Keratinocyte (primary cell): ENCODE measurements at regions not wholly inside any gene's neighbourhood (a gene's known extent, or its start where the extent isn't known, plus 50 kb on each side); places are given as distances from the start of the nearest gene placed in this dataset.

Source experiments
- DNase-seq: peaks from one replicate; pipeline ENCODE4 v3.0.0-alpha.2; 2011; ENCODE audit warnings: low read depth, missing footprints, low spot score
- FAIRE-seq: peaks from 2 replicates; lab custom pipeline; 2011; peaks lifted over from hg19 to GRCh38; lab: Jason Lieb, UNC
- H2AFZ ChIP-seq: 2 replicates; pipeline ENCODE4 v1.6.0; 2012; ENCODE audit warnings: low read length, control low read depth, inconsistent platforms; ENCODE audit not compliant: control insufficient read depth
- H3K27ac ChIP-seq: 2 replicates; pipeline ENCODE4 v1.5.1; 2011; ENCODE audit warnings: low read length; ENCODE audit not compliant: control insufficient read depth, insufficient read depth
- H3K27me3 ChIP-seq: 3 replicates; pipeline ENCODE4 v1.6.0; 2011; ENCODE audit warnings: low read length; ENCODE audit not compliant: control insufficient read depth, insufficient read depth; ENCODE audit errors: extremely low read depth
- H3K36me3 ChIP-seq, 2 experiments: 2 replicates in 1 of 2; 3 replicates in 1 of 2; pipeline ENCODE4 v1.5.1; 2011; ENCODE audit warnings: low read length in 2 of 2, mild to moderate bottlenecking in 1 of 2; ENCODE audit not compliant: control insufficient read depth in 2 of 2, insufficient read depth in 2 of 2; ENCODE audit errors: extremely low read depth in 1 of 2
- H3K4me1 ChIP-seq: 3 replicates; pipeline ENCODE4 v1.5.1; 2011; ENCODE audit warnings: low read length; ENCODE audit not compliant: control insufficient read depth, insufficient read depth; ENCODE audit errors: extremely low read depth
- H3K4me2 ChIP-seq: 3 replicates; pipeline ENCODE4 v1.6.0; 2011; ENCODE audit warnings: low read depth, low read length; ENCODE audit not compliant: control insufficient read depth, insufficient read depth; ENCODE audit errors: extremely low read depth
- H3K4me3 ChIP-seq, 3 experiments: fragments of 200-600 bp in 1 of 3; sonication (generic) in 1 of 3; 2 replicates in 2 of 3; 3 replicates in 1 of 3; pipeline ENCODE4 v1.5.1; 2011 to 2016; ENCODE audit warnings: low read length in 3 of 3, mild to moderate bottlenecking in 3 of 3, control low read depth in 2 of 3, inconsistent platforms in 1 of 3, low read depth in 1 of 3, mixed read lengths in 1 of 3, mixed run types in 1 of 3, moderate library complexity in 1 of 3; ENCODE audit not compliant: control insufficient read depth in 2 of 3, insufficient read depth in 2 of 3; ENCODE audit errors: extremely low read depth in 1 of 3
- H3K79me2 ChIP-seq: 2 replicates; pipeline ENCODE4 v1.6.0; 2012; ENCODE audit warnings: low read length; ENCODE audit not compliant: control insufficient read depth, insufficient read depth
- H3K9ac ChIP-seq: 3 replicates; pipeline ENCODE4 v1.6.0; 2011; ENCODE audit warnings: low read length; ENCODE audit not compliant: control insufficient read depth, insufficient read depth; ENCODE audit errors: extremely low read depth
- H3K9me1 ChIP-seq: 3 replicates; pipeline ENCODE4 v1.6.0; 2011; ENCODE audit warnings: low read length; ENCODE audit not compliant: control insufficient read depth, insufficient read depth; ENCODE audit errors: extremely low read depth
- H3K9me3 ChIP-seq: 2 replicates; pipeline ENCODE4 v1.5.1; 2012; ENCODE audit warnings: low read depth, low read length; ENCODE audit not compliant: control insufficient read depth
- H4K20me1 ChIP-seq: 3 replicates; pipeline ENCODE4 v1.6.0; 2011; ENCODE audit warnings: low read length; ENCODE audit not compliant: control insufficient read depth, insufficient read depth; ENCODE audit errors: extremely low read depth
- EZH2 ChIP-seq: IDR thresholded peaks from one replicate; pipeline ENCODE4 v1.6.1; 2012; ENCODE audit warnings: inconsistent platforms, mild to moderate bottlenecking, low read length, moderate library complexity
- dilution Hi-C: fragments of 300-500 bp; cut with MboI; formaldehyde crosslinking; loops from one replicate; pipeline ENCODE4 v1.7.0; 2020; ENCODE audit warnings: low sequenced_read_pairs; ENCODE audit not compliant: extremely low pct_ligation_motif_present
- TF ChIP-seq, protein P1 (sequence below), 3 experiments: IDR thresholded peaks in 1 of 3; conservative IDR thresholded peaks in 1 of 3; optimal IDR thresholded peaks in 1 of 3; 2 replicates in 2 of 3; 3 replicates in 1 of 3; pipeline versions ENCODE3 to v1.5.1; 2011; ENCODE audit warnings: low read length in 3 of 3, mild to moderate bottlenecking in 3 of 3, moderate library complexity in 2 of 3, control low read depth in 1 of 3, inconsistent platforms in 1 of 3; ENCODE audit not compliant: insufficient read depth in 2 of 3; ENCODE audit errors: extremely low read depth in 1 of 3

DNA sequence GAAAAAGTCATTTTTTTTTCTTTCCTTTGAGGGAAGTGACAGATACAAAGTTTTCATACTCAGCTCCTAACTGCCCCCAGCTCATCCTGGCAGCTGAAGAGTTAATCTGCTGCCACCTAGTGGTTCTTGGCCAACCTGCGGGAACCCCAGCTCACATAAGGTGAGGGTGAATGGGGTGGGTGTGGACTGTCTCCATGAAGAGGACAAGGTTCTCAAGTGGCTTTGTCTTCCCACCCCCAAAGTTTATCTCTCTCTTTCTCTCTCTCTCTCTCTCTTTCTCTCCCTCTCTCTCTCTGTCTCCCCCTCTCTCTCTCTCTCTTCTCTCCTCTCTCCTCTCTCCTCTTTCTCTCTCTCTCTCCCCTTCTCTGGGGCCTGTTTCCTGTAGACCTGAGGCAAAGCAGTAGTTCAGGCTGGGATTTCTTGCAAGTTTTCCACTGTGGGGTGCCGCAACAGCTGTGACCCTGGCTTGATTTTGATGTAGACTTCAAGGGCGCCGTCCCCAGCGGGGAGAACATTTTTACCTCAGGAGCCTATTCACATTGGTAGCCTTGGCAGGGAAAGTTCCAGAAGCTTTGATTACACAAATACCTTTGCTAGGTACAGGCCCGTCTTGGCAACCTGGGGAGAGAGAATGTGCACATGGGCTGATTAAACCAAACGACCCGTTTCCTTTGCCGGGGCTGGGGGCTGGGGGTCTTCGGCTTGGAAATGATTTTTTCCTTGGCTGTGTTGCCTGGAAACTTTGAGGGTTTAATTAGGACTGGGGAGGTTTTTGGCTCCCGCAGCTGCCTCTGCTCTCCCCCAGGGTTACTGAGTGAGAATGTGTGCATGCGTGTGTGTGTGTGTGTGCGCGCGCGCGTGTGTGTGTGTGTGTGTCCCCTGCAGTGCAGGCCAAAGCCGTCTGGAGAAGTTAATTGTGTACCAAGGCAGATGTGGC is 135.9 kb downstream of the TM2D1 start:
- Histone ChIP-seq H3K9me3 (no peaks in the 10 kb centered on the region), H4K20me1 (no peaks in the 10 kb centered on the region), H2AFZ (peak overlapping the region; percentile 81), H3K4me2 (no peak overlapping the region), H3K4me1 (peaks cover 13% of the 10 kb centered on the region), H3K9ac (no peak overlapping the region), H3K4me3 (no peak overlapping the region), H3K27me3 (no peaks in the 10 kb centered on the region), H3K9me1 (no peaks in the 10 kb centered on the region), H3K36me3 (no peaks in the 10 kb centered on the region), H3K79me2 (no peaks in the 10 kb centered on the region), H3K27ac (no peak overlapping the region)
- TF ChIP-seq, protein P1, sequence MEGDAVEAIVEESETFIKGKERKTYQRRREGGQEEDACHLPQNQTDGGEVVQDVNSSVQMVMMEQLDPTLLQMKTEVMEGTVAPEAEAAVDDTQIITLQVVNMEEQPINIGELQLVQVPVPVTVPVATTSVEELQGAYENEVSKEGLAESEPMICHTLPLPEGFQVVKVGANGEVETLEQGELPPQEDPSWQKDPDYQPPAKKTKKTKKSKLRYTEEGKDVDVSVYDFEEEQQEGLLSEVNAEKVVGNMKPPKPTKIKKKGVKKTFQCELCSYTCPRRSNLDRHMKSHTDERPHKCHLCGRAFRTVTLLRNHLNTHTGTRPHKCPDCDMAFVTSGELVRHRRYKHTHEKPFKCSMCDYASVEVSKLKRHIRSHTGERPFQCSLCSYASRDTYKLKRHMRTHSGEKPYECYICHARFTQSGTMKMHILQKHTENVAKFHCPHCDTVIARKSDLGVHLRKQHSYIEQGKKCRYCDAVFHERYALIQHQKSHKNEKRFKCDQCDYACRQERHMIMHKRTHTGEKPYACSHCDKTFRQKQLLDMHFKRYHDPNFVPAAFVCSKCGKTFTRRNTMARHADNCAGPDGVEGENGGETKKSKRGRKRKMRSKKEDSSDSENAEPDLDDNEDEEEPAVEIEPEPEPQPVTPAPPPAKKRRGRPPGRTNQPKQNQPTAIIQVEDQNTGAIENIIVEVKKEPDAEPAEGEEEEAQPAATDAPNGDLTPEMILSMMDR (optimal IDR thresholded peaks at IDR 0.05 in 1 of 3, IDR thresholded peaks at IDR 0.05 in 1 of 3, conservative IDR thresholded peaks at IDR 0.05 in 1 of 3; ENCODE audit: extremely low read depth in 1 of 3, insufficient read depth in 2 of 3, low read length in 3 of 3), result peak; percentile 87 to 92 (median 92)
- TF ChIP-seq EZH2, result no peak
- dilution Hi-C loops, result no loop called here
- no peak for DNase-seq
- FAIRE-seq, result peak; percentile 98

DNA sequence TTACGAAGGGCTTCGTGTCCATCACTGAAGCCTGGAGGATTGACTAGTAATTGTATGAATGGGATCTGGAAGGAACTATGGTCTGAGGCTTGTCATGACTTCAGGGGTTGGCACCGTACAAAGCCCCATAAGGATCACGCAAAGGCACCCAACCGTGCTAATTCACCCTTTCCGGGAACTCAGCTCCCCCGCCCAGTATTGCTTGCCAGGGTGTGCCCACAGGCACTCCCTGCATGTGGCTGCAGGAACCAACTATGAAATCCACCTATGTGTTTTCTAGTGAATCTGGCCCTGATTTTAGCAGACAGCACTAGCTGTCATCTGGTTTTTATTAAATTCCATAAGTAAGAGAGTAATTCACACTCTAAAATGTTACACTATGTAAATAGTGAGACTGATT is 139.2 kb downstream of the TM2D1 start:
- H2AFZ ChIP-seq, result peak overlapping the region; percentile 82
- no peaks in the 10 kb centered on the region for H3K9me3 ChIP-seq
- no peak overlapping the region for H3K27ac ChIP-seq
- DNase-seq, result no peak
- no peaks in the 10 kb centered on the region for H3K27me3 ChIP-seq
- peak; percentile 90 for FAIRE-seq
- H3K4me2 ChIP-seq, result peak overlapping the region; percentile 59
- dilution Hi-C loops, result no loop called here
- no peaks in the 10 kb centered on the region for H3K9me1 ChIP-seq
- TF ChIP-seq, protein P1 (optimal IDR thresholded peaks at IDR 0.05 in 1 of 3, IDR thresholded peaks at IDR 0.05 in 1 of 3, conservative IDR thresholded peaks at IDR 0.05 in 1 of 3; ENCODE audit: extremely low read depth in 1 of 3, insufficient read depth in 2 of 3, low read length in 3 of 3), result no peak
- TF ChIP-seq EZH2, result no peak
- H4K20me1 ChIP-seq, result no peaks in the 10 kb centered on the region
- H3K9ac ChIP-seq, result no peak overlapping the region
- peaks cover 13% of the 10 kb centered on the region for H3K4me1 ChIP-seq
- H3K36me3 ChIP-seq, result no peaks in the 10 kb centered on the region
- peak overlapping the region in 1 of 3 experiments; percentile 4 for H3K4me3 ChIP-seq
- no peaks in the 10 kb centered on the region for H3K79me2 ChIP-seq
